GM12872 (cell line): ENCODE measurements at regions not wholly inside any gene's neighbourhood (a gene's known extent, or its start where the extent isn't known, plus 50 kb on each side); places are given as distances from the start of the nearest gene placed in this dataset.

ENCODE experiments used
- TF ChIP-seq, protein P1 (sequence below): IDR thresholded peaks from 3 replicates; pipeline ENCODE4 v1.5.1; 2011; ENCODE audit warnings: low read depth, mild to moderate bottlenecking, low read length, moderate library complexity; ENCODE audit not compliant: insufficient read depth

- TF ChIP-seq, protein P1, sequence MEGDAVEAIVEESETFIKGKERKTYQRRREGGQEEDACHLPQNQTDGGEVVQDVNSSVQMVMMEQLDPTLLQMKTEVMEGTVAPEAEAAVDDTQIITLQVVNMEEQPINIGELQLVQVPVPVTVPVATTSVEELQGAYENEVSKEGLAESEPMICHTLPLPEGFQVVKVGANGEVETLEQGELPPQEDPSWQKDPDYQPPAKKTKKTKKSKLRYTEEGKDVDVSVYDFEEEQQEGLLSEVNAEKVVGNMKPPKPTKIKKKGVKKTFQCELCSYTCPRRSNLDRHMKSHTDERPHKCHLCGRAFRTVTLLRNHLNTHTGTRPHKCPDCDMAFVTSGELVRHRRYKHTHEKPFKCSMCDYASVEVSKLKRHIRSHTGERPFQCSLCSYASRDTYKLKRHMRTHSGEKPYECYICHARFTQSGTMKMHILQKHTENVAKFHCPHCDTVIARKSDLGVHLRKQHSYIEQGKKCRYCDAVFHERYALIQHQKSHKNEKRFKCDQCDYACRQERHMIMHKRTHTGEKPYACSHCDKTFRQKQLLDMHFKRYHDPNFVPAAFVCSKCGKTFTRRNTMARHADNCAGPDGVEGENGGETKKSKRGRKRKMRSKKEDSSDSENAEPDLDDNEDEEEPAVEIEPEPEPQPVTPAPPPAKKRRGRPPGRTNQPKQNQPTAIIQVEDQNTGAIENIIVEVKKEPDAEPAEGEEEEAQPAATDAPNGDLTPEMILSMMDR: no peak
Measured at GRCh38 chr6:28791002-28791383, 132.8 kb downstream of the TRIM27 start.

GRCh38 chr6:28794175-28795002, 129.4 kb downstream of the TRIM27 start:
- TF ChIP-seq, protein P1: no peak

DNA sequence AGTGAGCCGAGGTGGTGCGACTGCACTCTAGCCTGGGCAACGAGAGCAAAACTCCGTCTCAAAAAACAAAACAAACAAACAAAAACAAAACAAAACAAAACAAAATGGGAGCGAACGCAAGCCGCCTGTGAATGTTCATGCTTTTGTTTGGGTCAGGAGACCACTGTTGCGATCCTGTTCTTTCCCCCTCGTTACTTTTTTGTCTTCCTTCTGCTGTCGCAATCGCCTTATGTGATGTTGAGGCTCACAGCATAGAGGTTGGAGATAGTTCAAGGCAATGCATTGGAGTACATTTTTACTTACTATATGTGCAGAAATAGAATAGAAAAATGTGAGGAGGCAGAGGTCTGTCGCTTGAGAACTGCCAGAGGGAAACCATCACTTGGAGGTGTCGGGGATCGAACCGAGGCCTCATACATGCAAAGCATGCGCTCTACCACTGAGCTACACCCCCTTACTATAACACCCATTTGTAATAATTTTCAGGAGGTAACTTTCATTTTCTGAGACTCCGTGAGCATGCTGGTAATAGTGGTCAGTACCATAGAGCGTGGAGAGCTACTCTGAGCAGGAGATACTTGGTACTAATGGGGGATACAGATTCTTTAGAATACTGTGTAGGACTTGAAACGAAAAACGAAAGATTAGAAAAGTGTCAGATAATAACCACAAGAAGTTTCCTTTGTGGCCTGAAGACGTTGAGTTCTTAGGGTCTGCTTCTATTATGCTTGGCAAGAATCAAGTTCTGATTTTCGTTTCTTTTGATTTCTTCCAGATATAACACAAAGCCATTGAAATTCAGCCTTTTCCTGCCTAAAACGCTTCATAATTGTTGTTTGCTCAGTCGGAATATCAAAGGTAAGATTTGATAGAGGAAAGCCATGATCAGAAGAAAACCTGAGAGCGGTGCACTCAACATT, 121.1 kb downstream of the TRIM27 start:
- TF ChIP-seq, protein P1: no peak

DNA sequence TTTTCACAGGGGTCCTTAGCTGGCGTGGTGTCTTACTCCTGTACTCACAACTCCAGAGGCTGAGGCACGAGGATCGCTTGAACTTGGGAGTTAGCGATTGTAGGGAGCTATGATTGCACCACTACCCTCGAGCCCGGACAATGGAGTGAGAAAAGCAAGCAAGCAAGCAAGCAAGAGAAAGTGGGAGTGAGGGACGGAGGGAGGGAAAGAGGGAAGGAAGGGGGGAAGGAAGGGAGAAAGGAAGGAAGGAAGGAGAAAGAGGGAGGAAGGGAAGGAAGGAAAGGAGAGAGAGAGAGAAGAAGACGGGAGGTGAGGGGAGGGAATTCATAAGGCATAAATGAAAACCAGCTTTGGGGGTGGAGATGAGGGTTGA, 120.5 kb downstream of the TRIM27 start:
- TF ChIP-seq, protein P1: no peak

GRCh38 chr6:28807682-28808280, 116.0 kb downstream of the TRIM27 start:
- TF ChIP-seq, protein P1: no peak

- TF ChIP-seq, protein P1: no peak
Measured at GRCh38 chr6:28808383-28808782, 115.4 kb downstream of the TRIM27 start.
